Smooth muscle cell (in vitro differentiated cells): ENCODE measurements at regions not wholly inside any gene's neighbourhood (a gene's known extent, or its start where the extent isn't known, plus 50 kb on each side); places are given as distances from the start of the nearest gene placed in this dataset.
"Not testable (repeated sequence)": the region's sequence is repeated elsewhere in the genome, so short reads cannot be mapped to it uniquely, and the experiment has no call there.

Experiments
- DNase-seq: peaks from one replicate; lab custom pipeline; 2025; ENCODE audit not compliant: unreplicated experiment; lab: John Stamatoyannopoulos, UW
- H2AFZ ChIP-seq: fragments of 200-600 bp; sonication (generic); 2 replicates; pipeline ENCODE4 v1.6.0; 2016; ENCODE audit warnings: antibody characterized with exemption, low read depth, mild to moderate bottlenecking
- H3F3A ChIP-seq: fragments of 200-600 bp; sonication (generic); 2 replicates; pipeline ENCODE4 v1.6.0; 2017; ENCODE audit warnings: antibody characterized with exemption, low read depth
- H3K27ac ChIP-seq: fragments of 200-600 bp; sonication (generic); 2 replicates; pipeline ENCODE4 v1.5.1; 2016; ENCODE audit warnings: low read depth, mild to moderate bottlenecking
- H3K27me3 ChIP-seq: fragments of 200-600 bp; sonication (generic); 2 replicates; pipeline ENCODE4 v1.6.1; 2016; ENCODE audit warnings: low read depth, mild to moderate bottlenecking
- H3K36me3 ChIP-seq: fragments of 200-600 bp; sonication (generic); 2 replicates; pipeline ENCODE4 v1.5.1; 2016; ENCODE audit warnings: low read depth
- H3K4me1 ChIP-seq: fragments of 200-600 bp; sonication (generic); 2 replicates; pipeline ENCODE4 v1.5.1; 2016; ENCODE audit warnings: low read depth
- H3K4me2 ChIP-seq: fragments of 200-600 bp; sonication (generic); 2 replicates; pipeline ENCODE4 v1.6.0; 2016; ENCODE audit warnings: mild to moderate bottlenecking
- H3K4me3 ChIP-seq: fragments of 200-600 bp; sonication (generic); 2 replicates; pipeline ENCODE4 v1.5.1; 2016; ENCODE audit warnings: mild to moderate bottlenecking
- H3K79me2 ChIP-seq: fragments of 200-600 bp; sonication (generic); 2 replicates; pipeline ENCODE4 v1.6.0; 2016; ENCODE audit warnings: low read depth, mild to moderate bottlenecking
- H3K9ac ChIP-seq: fragments of 200-600 bp; sonication (generic); 2 replicates; pipeline ENCODE4 v1.6.0; 2016; ENCODE audit warnings: low read depth
- H3K9me3 ChIP-seq: fragments of 200-600 bp; sonication (generic); replicated peaks from 2 replicates; pipeline ENCODE4 v1.5.1; 2016; ENCODE audit warnings: low read depth
- H4K20me1 ChIP-seq: fragments of 200-600 bp; sonication (generic); 2 replicates; pipeline ENCODE4 v1.6.0; 2016; ENCODE audit warnings: low read depth
- WGBS: methylation state at CpG from one replicate; pipeline ENCODE4 v1.1.7; 2016; ENCODE audit warnings: low lambda C conversion rate; 5-methylcytosine and 5-hydroxymethylcytosine counted together
- TF ChIP-seq, protein P1 (sequence below): fragments of 200-600 bp; sonication (generic); IDR thresholded peaks from 2 replicates; pipeline ENCODE4 v1.5.1; 2017; ENCODE audit warnings: borderline replicate concordance, mild to moderate bottlenecking, antibody characterized with exemption; ENCODE audit not compliant: insufficient read depth, poor library complexity, severe bottlenecking

DNA sequence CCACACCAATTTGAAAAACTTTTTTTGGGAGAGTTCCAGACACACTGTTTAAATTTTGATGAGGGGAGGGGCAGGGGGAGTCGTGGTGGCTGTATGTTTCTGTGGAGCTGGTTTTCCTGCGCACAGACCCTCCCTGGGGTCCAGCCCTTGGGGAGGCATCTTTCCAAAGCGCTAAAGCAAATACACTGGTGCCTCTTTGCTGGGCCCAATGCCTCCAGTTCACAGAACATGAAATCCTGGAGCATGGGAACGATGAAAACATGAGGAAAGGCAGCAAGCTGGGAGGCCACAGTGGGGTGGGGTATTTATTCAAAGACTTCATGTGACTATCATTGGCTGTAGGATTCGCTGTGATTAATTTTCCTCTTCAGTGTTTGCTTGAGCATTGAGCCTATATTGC, 135.3 kb downstream of the CCDC34 start:
- H3K36me3 ChIP-seq: no peaks in the 10 kb centered on the region
- no peak overlapping the region for H3K9ac ChIP-seq
- no peaks in the 10 kb centered on the region for H3K27me3 ChIP-seq
- H2AFZ ChIP-seq: no peak overlapping the region
- H3K79me2 ChIP-seq: no peaks in the 10 kb centered on the region
- TF ChIP-seq, protein P1, sequence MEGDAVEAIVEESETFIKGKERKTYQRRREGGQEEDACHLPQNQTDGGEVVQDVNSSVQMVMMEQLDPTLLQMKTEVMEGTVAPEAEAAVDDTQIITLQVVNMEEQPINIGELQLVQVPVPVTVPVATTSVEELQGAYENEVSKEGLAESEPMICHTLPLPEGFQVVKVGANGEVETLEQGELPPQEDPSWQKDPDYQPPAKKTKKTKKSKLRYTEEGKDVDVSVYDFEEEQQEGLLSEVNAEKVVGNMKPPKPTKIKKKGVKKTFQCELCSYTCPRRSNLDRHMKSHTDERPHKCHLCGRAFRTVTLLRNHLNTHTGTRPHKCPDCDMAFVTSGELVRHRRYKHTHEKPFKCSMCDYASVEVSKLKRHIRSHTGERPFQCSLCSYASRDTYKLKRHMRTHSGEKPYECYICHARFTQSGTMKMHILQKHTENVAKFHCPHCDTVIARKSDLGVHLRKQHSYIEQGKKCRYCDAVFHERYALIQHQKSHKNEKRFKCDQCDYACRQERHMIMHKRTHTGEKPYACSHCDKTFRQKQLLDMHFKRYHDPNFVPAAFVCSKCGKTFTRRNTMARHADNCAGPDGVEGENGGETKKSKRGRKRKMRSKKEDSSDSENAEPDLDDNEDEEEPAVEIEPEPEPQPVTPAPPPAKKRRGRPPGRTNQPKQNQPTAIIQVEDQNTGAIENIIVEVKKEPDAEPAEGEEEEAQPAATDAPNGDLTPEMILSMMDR: no peak
- H3F3A ChIP-seq: no peaks in the 10 kb centered on the region
- no peaks in the 10 kb centered on the region for H3K9me3 ChIP-seq
- H3K4me1 ChIP-seq: peaks cover 13% of the 10 kb centered on the region
- DNase-seq: no peak
- H4K20me1 ChIP-seq: no peaks in the 10 kb centered on the region
- 77% methylated on average over 5 of the region's 5 CpGs for WGBS
- peak overlapping the region; percentile 55 for H3K27ac ChIP-seq
- no peak overlapping the region for H3K4me2 ChIP-seq
- no peak overlapping the region for H3K4me3 ChIP-seq

- WGBS: 34% methylated on average over 24 of the region's 24 CpGs
- Histone ChIP-seq H3K4me3 (peak overlapping the region; percentile 39), H3K4me2 (peak overlapping the region; percentile 73), H3K4me1 (peaks cover 22% of the 10 kb centered on the region), H3K27ac (peak overlapping the region; percentile 88), H3K9ac (peak overlapping the region; percentile 78), H2AFZ (peak overlapping the region; percentile 50)
- H3K36me3 ChIP-seq, H3F3A ChIP-seq, H4K20me1 ChIP-seq, DNase-seq, H3K9me3 ChIP-seq, H3K27me3 ChIP-seq, H3K79me2 ChIP-seq: not testable (repeated sequence)
Observed at GRCh38 chr11:27219487-27220039, 143.5 kb downstream of the CCDC34 start.

DNA sequence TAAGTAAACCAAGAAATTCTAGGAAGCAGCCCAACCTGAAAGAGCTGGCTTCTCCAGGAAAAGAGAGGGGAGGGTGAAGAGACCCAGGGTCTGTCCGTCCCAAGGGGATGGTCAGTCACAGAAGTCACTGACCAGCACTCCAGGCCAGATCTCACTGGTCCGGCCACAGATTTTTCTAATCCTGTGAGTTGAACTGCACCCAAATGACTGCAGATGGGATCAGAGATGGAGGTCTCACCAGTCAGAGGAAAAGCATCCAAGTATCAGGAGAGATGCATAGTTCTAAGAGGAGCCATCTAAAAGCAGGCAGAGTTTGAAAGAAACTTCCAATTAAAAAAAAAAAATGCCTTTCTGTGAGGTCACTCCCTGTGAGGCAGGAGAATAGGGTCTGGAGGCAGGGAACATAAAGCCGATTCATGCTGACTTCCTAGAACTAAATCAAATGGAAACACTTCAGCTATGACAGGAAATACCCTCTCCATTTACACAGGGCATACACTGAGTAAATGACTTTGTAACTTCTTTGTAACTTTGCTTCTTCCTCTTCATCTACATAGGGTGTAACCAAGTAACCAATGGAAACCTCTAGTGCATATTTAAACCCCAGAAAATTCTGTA, 144.5 kb downstream of the CCDC34 start:
- Histone ChIP-seq H3K27ac (peak overlapping the region; percentile 88), H3K4me2 (peak overlapping the region; percentile 73), H3K79me2 (no peaks in the 10 kb centered on the region), H3K9ac (peak overlapping the region; percentile 78), H2AFZ (peak overlapping the region; percentile 50), H4K20me1 (no peaks in the 10 kb centered on the region), H3K9me3 (no peaks in the 10 kb centered on the region), H3K27me3 (no peaks in the 10 kb centered on the region), H3K4me3 (peak overlapping the region; percentile 39), H3F3A (peaks cover 5% of the 10 kb centered on the region), H3K36me3 (no peaks in the 10 kb centered on the region), H3K4me1 (peaks cover 27% of the 10 kb centered on the region)
- TF ChIP-seq, protein P1: no peak
- DNase-seq: no peak
- 42% methylated on average over 3 of the region's 3 CpGs for WGBS

- H3K27ac ChIP-seq: peak overlapping the region; percentile 88
Observed at GRCh38 chr11:27217948-27218420, 145.0 kb downstream of the CCDC34 start.

More at GRCh38 chr11:27217948-27218420, 145.0 kb downstream of the CCDC34 start:
- TF ChIP-seq, protein P1: no peak
- peaks cover 7% of the 10 kb centered on the region for H3F3A ChIP-seq
- no peaks in the 10 kb centered on the region for H3K9me3 ChIP-seq
- peak overlapping the region; percentile 78 for H3K9ac ChIP-seq
- H3K36me3 ChIP-seq: no peaks in the 10 kb centered on the region
- DNase-seq: no peak
- no peaks in the 10 kb centered on the region for H3K79me2 ChIP-seq
- no peaks in the 10 kb centered on the region for H4K20me1 ChIP-seq
- H3K4me3 ChIP-seq: no peak overlapping the region
- H2AFZ ChIP-seq: no peak overlapping the region
- H3K4me2 ChIP-seq: peak overlapping the region; percentile 73
- peaks cover 27% of the 10 kb centered on the region for H3K4me1 ChIP-seq
- 28% methylated on average over 1 of the region's 1 CpG for WGBS
- H3K27me3 ChIP-seq: no peaks in the 10 kb centered on the region
